ENCODE measurements at regions not wholly inside any gene's neighbourhood (a gene's known extent, or its start where the extent isn't known, plus 50 kb on each side); places are given as distances from the start of the nearest gene placed in this dataset.
A peak's percentile ranks its signal among the peaks of the same experiment; 100 is the strongest.
"Not testable (repeated sequence)": the region's sequence is repeated elsewhere in the genome, so short reads cannot be mapped to it uniquely, and the experiment has no call there.

GRCh38 chr3:24688446-24689148, 193.9 kb upstream of the THRB start:
- DNase-seq, result no peak

DNA sequence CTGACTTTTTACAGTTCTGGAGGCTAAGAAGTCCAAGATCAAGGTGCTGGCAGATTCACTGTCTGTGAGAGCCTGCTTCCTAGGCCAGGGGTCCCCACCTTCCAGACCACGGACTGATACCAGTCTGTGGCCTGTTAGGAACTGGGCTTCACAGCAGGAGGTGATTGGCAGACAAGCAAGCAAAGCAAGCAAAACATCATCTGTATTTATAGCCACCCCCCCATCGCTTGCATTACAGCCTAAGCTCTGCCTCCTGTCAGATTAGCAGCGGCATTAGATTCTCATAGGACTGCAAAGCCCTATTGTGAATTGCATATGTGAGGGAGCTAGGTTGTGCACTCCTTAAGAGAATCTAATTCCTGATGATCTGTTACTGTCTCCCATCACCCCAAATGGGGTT, 194.7 kb upstream of the THRB start:
- DNase-seq, result no peak

DNA sequence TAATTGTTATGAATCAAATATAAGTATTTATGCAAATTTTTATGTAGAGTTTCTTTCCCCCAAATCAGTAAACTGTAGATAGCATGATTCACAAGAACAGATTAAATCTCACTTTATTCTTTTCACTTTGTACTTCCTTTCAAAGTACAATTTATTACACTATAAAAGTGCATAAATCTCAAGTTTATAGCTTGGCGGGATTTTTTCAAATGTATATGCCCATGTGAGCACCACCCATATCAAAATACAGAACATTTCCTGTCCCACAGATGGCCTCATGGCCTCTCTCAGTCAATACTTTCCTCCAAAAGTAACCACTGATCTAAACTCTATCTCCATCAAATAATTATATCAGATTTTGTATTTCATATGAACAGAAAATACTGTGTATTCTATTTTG, 196.1 kb upstream of the THRB start:
- no peak for DNase-seq

DNA sequence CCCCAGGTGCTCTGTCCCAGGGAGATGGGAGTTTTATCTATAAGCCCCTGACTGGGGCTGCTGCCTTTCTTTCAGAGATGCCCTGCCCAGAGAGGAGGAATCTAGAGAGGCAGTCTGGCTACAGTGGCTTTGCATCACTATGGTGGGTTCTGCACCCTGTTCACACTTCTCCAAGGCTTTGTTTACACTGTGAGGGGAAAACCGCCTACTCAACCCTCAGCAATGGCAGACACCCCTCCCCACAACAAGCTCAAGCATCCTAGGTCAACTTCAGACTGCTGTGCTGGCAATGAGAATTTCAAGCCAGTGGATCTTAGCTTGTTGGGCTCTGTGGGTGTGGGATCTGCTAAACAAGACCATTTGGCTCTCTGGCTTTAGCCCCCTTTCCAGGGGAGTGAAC, 204.4 kb upstream of the THRB start:
- DNase-seq, result not testable (repeated sequence)

- DNase-seq, result no peak
Observed at GRCh38 chr3:24704496-24704895, 209.8 kb upstream of the THRB start.

DNA sequence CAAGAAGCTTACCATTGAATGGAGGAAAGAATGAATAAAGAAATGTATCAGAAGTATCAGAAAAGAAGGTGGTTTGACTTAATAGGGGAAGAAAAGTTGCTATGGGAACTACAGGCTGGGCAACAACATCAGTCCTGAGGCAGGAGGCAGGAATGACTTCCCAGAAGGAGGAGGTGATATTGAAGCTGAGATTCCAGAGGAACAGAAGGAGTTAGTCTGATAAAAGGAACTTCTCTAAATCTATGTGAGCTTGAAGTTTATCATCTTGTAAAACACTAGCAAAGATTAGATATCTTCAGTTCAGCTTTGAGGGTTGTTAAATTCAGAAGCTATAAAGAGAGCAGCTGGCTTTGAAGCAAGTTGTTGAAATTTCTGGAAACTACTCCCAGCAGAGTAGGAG, 213.3 kb upstream of the THRB start:
- no peak for DNase-seq

- DNase-seq, result peak; percentile 37
Observed at GRCh38 chr3:24709956-24710355, 215.3 kb upstream of the THRB start.

DNA sequence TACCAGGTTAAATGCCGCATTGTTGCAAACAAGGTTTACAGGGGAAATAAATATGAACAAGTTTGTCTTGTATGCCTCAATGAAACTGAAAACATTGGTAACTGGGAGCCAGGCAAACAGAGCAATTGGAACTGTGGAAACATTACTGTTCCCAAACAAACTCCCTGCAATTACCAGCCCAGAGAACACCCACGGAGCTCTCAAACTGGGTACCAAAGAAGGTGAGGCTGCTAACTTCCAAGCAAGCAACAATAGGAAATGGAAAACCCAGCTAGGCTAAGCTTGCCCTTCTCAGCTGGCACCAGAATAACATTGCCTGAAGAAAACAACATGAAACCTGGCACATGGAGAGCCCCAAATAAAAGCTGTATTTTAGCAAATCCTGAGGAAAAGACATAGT, 218.9 kb upstream of the THRB start:
- DNase-seq, result no peak

DNA sequence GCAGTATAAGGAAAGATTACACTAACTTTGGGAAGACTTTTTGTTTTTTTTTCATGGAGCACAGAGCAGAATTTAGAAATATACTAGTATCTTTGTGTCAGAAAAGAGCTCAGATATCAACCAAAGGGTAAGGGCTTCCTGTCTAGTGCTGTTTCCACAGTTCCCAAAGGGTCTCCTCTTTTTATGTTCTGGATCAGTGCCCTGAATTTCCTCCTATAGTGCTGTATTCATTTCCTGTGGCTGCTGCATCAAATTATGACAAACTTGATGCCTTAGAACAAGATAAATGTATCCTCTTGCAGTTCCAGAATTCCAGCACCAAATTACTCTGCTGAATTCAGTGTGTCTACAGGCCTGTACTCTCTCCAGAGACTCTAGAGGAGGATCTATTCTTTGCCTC, 219.8 kb upstream of the THRB start:
- no peak for DNase-seq

- no peak for DNase-seq
Observed at GRCh38 chr3:24715171-24715792, 220.6 kb upstream of the THRB start.

DNA sequence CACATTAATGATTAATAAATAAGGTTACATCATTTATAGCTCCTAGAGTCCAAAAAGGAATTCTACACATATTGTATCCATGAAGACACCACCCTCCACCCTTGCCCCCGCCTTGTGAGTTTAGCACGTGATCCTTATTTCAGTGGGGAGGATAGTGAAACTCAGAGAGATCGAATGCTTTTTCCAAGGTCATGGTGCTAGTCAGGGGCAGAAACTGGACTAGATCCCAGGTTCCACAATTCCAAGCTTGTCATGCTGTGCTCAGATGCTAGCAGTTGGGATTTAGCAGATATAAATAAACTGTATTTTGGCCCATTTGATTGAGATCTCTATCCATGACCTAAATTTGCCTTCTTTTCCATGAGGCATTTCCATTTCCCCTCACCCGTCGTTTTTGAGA, 227.4 kb upstream of the THRB start:
- no peak for DNase-seq

GRCh38 chr3:24725514-24726255, 231.0 kb upstream of the THRB start:
- no peak for DNase-seq

GRCh38 chr3:24726423-24726822, 231.8 kb upstream of the THRB start:
- no peak for DNase-seq

DNA sequence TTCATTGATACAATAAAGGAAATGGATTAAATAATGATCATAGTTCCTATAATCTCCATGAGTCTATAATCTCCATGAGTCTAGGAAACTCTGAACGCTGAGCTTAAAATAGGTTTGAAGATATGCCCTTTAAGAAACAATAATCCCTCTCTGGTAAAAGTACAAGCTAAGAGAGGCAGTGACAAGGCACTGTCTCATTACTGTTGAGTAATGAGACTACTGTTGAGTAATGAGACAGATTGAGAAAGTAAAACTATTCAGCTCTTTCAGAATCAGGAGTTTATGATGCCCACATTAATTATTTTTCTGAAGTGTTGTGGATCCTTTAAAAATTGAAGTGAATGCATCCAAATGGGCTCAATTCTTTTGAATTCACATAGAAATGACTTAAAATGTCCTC, 235.5 kb upstream of the THRB start:
- no peak for DNase-seq

- DNase-seq, result no peak
Observed at GRCh38 chr3:24734019-24734418, 239.4 kb upstream of the THRB start.

DNA sequence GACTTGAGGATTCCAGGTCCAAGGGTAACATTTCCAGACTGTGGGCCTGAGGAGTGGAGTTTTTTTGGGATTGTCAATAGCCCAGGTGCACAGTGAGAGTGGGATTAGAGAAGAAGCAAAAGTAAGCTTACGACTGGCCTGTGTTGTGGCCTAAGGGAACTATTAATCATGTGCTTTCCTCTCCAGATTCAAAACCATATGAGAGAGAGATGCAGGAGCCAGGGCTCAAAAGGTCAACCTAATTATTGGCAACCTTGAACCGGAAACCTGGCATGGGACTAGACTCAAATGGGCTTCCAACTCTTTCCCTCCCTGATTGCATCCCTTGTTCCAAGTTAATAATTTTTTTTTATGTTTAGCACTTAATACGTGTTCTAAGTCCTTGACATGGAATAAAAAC, 242.1 kb upstream of the THRB start:
- peak; percentile 29 for DNase-seq

DNA sequence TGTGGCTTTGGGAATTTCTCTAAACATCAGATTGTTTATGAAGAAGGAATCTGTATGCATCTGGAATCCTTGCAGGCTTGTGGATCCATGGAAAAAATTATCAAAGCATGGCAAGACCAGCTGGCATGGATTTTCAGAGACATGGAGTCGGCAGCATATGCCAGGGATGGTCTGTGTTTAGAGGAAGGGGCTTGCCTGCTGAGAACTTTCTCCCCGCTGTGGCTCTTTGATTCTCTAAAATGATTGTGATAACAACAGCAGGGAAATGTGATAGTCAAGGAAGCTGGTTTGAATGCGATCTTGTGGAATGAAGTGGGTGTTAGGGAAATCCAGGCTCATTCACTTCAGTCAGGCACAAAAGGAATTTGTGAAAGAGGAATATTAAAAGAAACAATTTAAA, 245.7 kb upstream of the THRB start:
- DNase-seq, result no peak

DNA sequence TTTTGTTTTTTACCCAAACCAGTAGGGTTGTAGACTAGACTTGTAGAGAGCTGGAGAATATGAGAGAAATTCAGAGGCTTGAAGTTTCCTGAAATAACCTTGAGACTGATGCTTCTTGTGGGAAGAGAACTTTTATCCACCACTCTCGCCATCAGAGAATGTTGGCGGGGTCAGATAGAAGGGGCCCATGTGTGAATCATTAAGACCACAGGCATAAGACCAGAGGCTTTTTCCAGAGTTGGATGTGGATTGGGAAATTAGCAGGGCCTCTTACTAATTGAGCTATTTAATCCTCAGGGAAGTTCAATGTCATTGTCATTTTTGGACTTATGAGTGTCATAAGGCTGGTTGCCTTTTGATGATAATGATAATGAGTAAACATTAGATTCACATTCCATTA, 246.9 kb upstream of the THRB start:
- DNase-seq, result no peak

GRCh38 chr3:24748520-24748919, 253.9 kb upstream of the THRB start:
- no peak for DNase-seq

DNA sequence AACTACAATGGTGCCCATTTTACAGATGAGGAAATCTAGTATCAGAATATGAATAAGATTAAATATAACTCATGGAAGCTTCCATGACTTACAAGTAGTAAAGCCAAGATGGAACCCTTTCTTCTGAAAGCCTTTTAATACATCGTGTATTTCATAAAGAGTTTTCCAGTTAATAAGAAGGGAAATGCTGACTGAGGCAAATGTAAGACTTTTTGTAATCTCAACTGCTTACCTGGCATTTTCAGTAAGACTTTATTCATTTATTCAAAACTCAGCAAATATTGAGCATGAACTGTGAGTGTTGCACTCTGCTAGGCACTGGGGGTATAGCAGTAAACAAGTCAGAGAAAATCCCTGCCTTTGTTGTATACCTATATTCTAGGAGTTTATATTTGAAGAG, 256.4 kb upstream of the THRB start:
- no peak for DNase-seq

DNA sequence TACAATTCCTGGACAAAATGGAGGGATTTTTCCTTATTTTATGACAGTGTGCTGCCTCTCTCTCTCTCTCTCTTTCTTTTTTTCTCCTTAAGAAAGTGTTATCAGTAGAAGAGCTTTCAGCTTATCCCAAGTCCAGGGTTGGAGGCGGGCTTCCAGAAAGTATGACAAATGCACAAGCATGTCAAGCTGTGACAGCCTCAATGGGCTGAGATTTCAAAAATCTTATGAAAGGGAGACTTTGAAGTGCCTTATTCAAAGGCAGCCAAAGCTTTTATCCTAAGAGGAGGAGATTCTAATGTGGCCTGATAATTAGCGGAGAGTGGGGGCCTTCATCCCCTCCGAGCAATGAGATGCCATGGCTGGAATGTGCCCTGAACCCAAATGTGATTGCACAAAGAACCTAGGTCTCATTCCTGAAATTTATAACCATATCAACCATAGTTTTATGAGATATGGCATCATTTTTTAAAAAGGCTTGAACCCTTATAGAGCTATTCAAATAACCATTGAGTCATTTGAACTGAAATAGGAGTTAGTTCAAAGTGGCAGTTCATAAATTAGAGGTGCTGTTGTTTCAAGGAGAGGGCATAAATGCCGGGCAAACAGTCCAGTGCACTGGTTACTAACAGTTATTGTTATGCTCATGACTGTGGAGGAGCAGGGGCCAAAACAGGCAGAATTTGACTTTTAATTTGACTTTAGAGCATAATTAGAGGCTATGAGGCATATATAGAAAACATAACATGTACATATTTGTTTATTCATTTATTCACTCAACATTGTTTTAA, 261.6 kb upstream of the THRB start:
- DNase-seq, result no peak

- DNase-seq, result no peak
Observed at GRCh38 chr3:24763393-24763792, 268.7 kb upstream of the THRB start.

DNA sequence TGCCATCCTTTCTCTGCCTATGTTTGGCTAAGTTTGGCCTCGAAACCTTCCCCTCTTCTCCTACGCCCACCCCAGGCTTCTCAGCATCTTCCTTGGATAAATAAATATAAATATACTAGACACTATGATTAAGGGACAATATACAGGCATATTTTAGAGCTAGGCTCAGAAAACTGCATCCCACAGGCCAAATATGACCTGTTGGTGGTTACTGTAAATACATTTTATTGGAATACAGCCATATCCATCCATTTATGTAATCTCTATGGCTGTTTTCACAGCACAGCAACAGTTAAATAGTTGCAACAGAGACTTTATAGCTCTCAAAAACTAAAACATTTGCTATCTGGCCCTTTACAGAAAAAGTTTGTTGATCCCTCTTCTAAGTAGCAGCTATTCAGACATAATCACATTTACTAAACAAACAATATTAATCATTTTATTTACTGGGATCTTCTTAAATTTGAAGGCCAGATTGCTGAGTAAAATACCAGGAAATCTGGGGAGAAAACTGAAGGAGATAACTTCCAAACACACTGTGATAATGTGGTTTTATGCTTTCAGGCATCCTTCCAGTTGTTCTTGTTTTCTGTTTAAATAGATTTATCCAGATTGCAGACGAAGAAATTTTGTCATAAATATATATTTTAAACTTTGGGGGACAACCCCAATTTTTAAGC, 269.7 kb upstream of the THRB start:
- no peak for DNase-seq

All from femur (tissue), 1 donor.